ENCODE measurements at regions not wholly inside any gene's neighbourhood (a gene's known extent, or its start where the extent isn't known, plus 50 kb on each side); places are given as distances from the start of the nearest gene placed in this dataset.

DNA sequence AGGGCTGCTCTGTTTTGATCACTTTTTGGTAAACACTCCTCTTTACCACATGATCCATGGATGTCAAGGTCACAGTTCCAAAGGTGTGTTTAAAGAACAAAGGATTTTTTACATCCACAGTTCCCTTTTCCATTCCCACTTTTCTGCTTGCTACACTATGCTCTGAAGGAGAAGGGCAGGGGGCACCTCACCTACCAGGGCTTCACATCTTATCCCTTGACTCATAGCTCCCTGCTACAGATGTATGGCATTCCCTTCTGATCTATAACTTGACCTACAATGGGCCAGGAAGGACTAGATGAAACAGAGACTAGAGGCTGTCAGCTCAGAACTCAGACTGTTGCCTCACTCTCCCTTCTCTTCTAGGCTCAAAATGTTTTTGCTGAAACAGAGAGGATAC lies 233.1 kb upstream of the RPS6KA3 start:
- no peak overlapping the region for H3K4me3 ChIP-seq (ENCODE audit: low read depth, low read length)
- TF ChIP-seq POLR2A (IDR thresholded peaks at IDR 0.05; ENCODE audit: extremely low read depth, insufficient read length) (no peak), MYC (IDR thresholded peaks at IDR 0.05; ENCODE audit: low read depth, low read length) (no peak), MAX (IDR thresholded peaks at IDR 0.05; ENCODE audit: low read depth, low read length) (no peak), CTCF (IDR thresholded peaks at IDR 0.05; ENCODE audit: low read depth, low read length) (no peak)
- no peak for DNase-seq (ENCODE audit: low read depth)

GRCh38 chrX:20498851-20499635 lies 232.3 kb upstream of the RPS6KA3 start:
- H3K4me3 ChIP-seq (ENCODE audit: low read depth, low read length) = no peak overlapping the region
- TF ChIP-seq MYC (IDR thresholded peaks at IDR 0.05; ENCODE audit: low read depth, low read length) (no peak), CTCF (IDR thresholded peaks at IDR 0.05; ENCODE audit: low read depth, low read length) (no peak), POLR2A (IDR thresholded peaks at IDR 0.05; ENCODE audit: extremely low read depth, insufficient read length) (no peak), MAX (IDR thresholded peaks at IDR 0.05; ENCODE audit: low read depth, low read length) (no peak)
- no peak for DNase-seq (ENCODE audit: low read depth)

GRCh38 chrX:20495575-20495974 lies 228.9 kb upstream of the RPS6KA3 start:
- no peak for TF ChIP-seq POLR2A (IDR thresholded peaks at IDR 0.05; ENCODE audit: extremely low read depth, insufficient read length)
- no peak for TF ChIP-seq CTCF (IDR thresholded peaks at IDR 0.05; ENCODE audit: low read depth, low read length)
- TF ChIP-seq MAX (IDR thresholded peaks at IDR 0.05; ENCODE audit: low read depth, low read length) = no peak
- TF ChIP-seq MYC (IDR thresholded peaks at IDR 0.05; ENCODE audit: low read depth, low read length) = no peak
- no peak for DNase-seq (ENCODE audit: low read depth)
- H3K4me3 ChIP-seq (ENCODE audit: low read depth, low read length) = no peak overlapping the region

- no peak for DNase-seq (ENCODE audit: low read depth)
- H3K4me3 ChIP-seq (ENCODE audit: low read depth, low read length) = no peak overlapping the region
- TF ChIP-seq POLR2A (IDR thresholded peaks at IDR 0.05; ENCODE audit: extremely low read depth, insufficient read length) (no peak), MYC (IDR thresholded peaks at IDR 0.05; ENCODE audit: low read depth, low read length) (no peak), CTCF (IDR thresholded peaks at IDR 0.05; ENCODE audit: low read depth, low read length) (no peak), MAX (IDR thresholded peaks at IDR 0.05; ENCODE audit: low read depth, low read length) (no peak)
Measured at GRCh38 chrX:20488473-20488872, 221.8 kb upstream of the RPS6KA3 start.

GRCh38 chrX:20487227-20487626 lies 220.5 kb upstream of the RPS6KA3 start:
- DNase-seq (ENCODE audit: low read depth) = no peak
- TF ChIP-seq CTCF (IDR thresholded peaks at IDR 0.05; ENCODE audit: low read depth, low read length) (no peak), MYC (IDR thresholded peaks at IDR 0.05; ENCODE audit: low read depth, low read length) (no peak), MAX (IDR thresholded peaks at IDR 0.05; ENCODE audit: low read depth, low read length) (no peak)
- no peak overlapping the region for H3K4me3 ChIP-seq (ENCODE audit: low read depth, low read length)

Measured in NB4 (cell line).